ENCODE measurements at regions not wholly inside any gene's neighbourhood (a gene's known extent, or its start where the extent isn't known, plus 50 kb on each side); places are given as distances from the start of the nearest gene placed in this dataset.

GRCh38 chr10:8844141-8844540, 789.7 kb downstream of the GATA3 start:
- FAIRE-seq (no peak), DNase-seq (ENCODE audit: low read depth in 1 of 2, low spot score in 1 of 2) (no peak), ATAC-seq (no peak)
- no peaks in the 10 kb centered on the region for H3K4me1 ChIP-seq
- TF ChIP-seq TFCP2L1 (CRISPR knock-in tag; IDR thresholded peaks at IDR 0.05) (no peak), BHLHE40 (IDR thresholded peaks at IDR 0.05; ENCODE audit: low read depth, low read length) (no peak), ZSCAN20 (CRISPR knock-in tag; IDR thresholded peaks at IDR 0.05) (no peak), SREBF2 (IDR thresholded peaks at IDR 0.05) (no peak), NPAS2 (CRISPR knock-in tag; IDR thresholded peaks at IDR 0.05; ENCODE audit: borderline replicate concordance) (no peak), HES2 (IDR thresholded peaks at IDR 0.05) (no peak), REST (IDR thresholded peaks at IDR 0.05) (no peak), HDAC2 (IDR thresholded peaks at IDR 0.05) (no peak)
- ChIA-PET CTCF (no interaction called here), POLR2A (no interaction called here)
- peaks cover 12% of the 10 kb centered on the region; the same call in 2 of the 3 replicates for H3K9me3 ChIP-seq
- H3K4me3 ChIP-seq, result no peak overlapping the region
- no peak overlapping the region for H3K27ac ChIP-seq
- no peak overlapping the region for H3K4me2 ChIP-seq

GRCh38 chr10:8852546-8852945, 798.1 kb downstream of the GATA3 start:
- no peak for FAIRE-seq
- ATAC-seq, result no peak
- CTCF ChIA-PET, result no interaction called here
- POLR2A ChIA-PET, result interaction anchor here (0.7 kb wide), 1 partner anchor 486 kb away, joined by 3 read pairs; no protein-coding TSS in a partner anchor
- no peaks in the 10 kb centered on the region for H3K9me3 ChIP-seq
- H3K4me2 ChIP-seq, result no peak overlapping the region
- no peaks in the 10 kb centered on the region for H3K4me1 ChIP-seq
- H3K27ac ChIP-seq, result no peak overlapping the region
- no peak for DNase-seq (ENCODE audit: low read depth in 1 of 2, low spot score in 1 of 2)
- no peak overlapping the region for H3K4me3 ChIP-seq
- WGBS (ENCODE audit: missing lambda C conversion rate), result 9% methylated on average over 3 of the region's 3 CpGs
- TF ChIP-seq RARB (CRISPR knock-in tag; IDR thresholded peaks at IDR 0.05) (no peak), PBX3 (IDR thresholded peaks at IDR 0.05) (no peak), MAZ (IDR thresholded peaks at IDR 0.05; ENCODE audit: borderline replicate concordance, low read depth, low read length) (no peak), GATA3 (IDR thresholded peaks at IDR 0.05; ENCODE audit: borderline replicate concordance) (no peak), EHF (CRISPR knock-in tag; IDR thresholded peaks at IDR 0.05) (no peak), RCOR1 (IDR thresholded peaks at IDR 0.05; ENCODE audit: low read depth, low read length) (no peak), SREBF2 (IDR thresholded peaks at IDR 0.05) (no peak), ZC3H11A (IDR thresholded peaks at IDR 0.05) (no peak), HOXA7 (CRISPR knock-in tag; IDR thresholded peaks at IDR 0.05) (no peak), MAX (IDR thresholded peaks at IDR 0.05) (no peak), NR3C1 (IDR thresholded peaks at IDR 0.05) (no peak), E2F6 (IDR thresholded peaks at IDR 0.05; ENCODE audit: borderline replicate concordance, low read depth) (no peak), ESRRA (IDR thresholded peaks at IDR 0.05; ENCODE audit: borderline replicate concordance, low read length) (no peak), HMGXB4 (CRISPR knock-in tag; IDR thresholded peaks at IDR 0.05; ENCODE audit: borderline replicate concordance) (no peak), KDM1A (IDR thresholded peaks at IDR 0.05; ENCODE audit: low read depth) (no peak), TP53 (CRISPR knock-in tag; IDR thresholded peaks at IDR 0.05) (no peak), RNF2 (IDR thresholded peaks at IDR 0.05; ENCODE audit: borderline replicate concordance, low read depth) (no peak)
